Mammary epithelial cell (primary cell): ENCODE measurements at regions not wholly inside any gene's neighbourhood (a gene's known extent, or its start where the extent isn't known, plus 50 kb on each side); places are given as distances from the start of the nearest gene placed in this dataset.
"Not testable (repeated sequence)": the region's sequence is repeated elsewhere in the genome, so short reads cannot be mapped to it uniquely, and the experiment has no call there.

Experiments
- EZH2 ChIP-seq: IDR thresholded peaks from 2 replicates; pipeline ENCODE4 v1.6.1; 2012; ENCODE audit warnings: low read length, inconsistent platforms, borderline replicate concordance
- TF ChIP-seq, protein P1 (sequence below), 2 donors: IDR thresholded peaks in 1 of 2; conservative IDR thresholded peaks in 1 of 2; 2 replicates each; pipeline ENCODE4 v1.5.1; 2011 to 2012; ENCODE audit warnings: inconsistent platforms in 2 of 2, low read length in 2 of 2, mild to moderate bottlenecking in 2 of 2, control low read depth in 1 of 2, low read depth in 1 of 2; ENCODE audit not compliant: insufficient read depth in 1 of 2; ENCODE audit errors: extremely low read depth in 1 of 2

DNA sequence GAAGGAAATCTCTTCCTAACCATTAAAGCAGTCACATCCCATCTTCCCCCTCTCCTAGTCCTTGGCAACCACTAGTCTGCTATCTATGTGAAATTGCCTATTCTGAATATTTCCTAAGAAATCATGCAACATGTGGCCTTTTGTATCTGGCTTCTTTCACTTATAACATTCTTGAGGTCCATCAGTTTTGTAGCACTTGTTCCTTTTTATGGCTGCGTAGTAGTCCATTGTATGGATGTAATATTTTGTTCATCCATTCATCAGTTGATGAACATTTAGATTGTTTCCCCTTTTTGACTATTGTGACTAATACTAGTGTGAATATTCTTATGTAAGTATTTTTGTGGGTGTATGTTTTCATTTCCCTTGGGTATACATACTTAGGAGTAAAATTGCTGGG is 878.7 kb upstream of the DEFB115 start:
- TF ChIP-seq, protein P1, sequence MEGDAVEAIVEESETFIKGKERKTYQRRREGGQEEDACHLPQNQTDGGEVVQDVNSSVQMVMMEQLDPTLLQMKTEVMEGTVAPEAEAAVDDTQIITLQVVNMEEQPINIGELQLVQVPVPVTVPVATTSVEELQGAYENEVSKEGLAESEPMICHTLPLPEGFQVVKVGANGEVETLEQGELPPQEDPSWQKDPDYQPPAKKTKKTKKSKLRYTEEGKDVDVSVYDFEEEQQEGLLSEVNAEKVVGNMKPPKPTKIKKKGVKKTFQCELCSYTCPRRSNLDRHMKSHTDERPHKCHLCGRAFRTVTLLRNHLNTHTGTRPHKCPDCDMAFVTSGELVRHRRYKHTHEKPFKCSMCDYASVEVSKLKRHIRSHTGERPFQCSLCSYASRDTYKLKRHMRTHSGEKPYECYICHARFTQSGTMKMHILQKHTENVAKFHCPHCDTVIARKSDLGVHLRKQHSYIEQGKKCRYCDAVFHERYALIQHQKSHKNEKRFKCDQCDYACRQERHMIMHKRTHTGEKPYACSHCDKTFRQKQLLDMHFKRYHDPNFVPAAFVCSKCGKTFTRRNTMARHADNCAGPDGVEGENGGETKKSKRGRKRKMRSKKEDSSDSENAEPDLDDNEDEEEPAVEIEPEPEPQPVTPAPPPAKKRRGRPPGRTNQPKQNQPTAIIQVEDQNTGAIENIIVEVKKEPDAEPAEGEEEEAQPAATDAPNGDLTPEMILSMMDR (conservative IDR thresholded peaks at IDR 0.05 in 1 of 2, IDR thresholded peaks at IDR 0.05 in 1 of 2; ENCODE audit: extremely low read depth in 1 of 2, insufficient read depth in 1 of 2, low read depth in 1 of 2, low read length in 2 of 2): not testable (repeated sequence)
- not testable (repeated sequence) for TF ChIP-seq EZH2
